Neural progenitor cell (in vitro differentiated cells): ENCODE measurements at regions not wholly inside any gene's neighbourhood (a gene's known extent, or its start where the extent isn't known, plus 50 kb on each side); places are given as distances from the start of the nearest gene placed in this dataset.
A peak's percentile ranks its signal among the peaks of the same experiment; 100 is the strongest.

ENCODE experiments used
- DNase-seq: peaks from one replicate; pipeline ENCODE4 v3.0.0-alpha.2; 2016; ENCODE audit warnings: low spot score
- H2AFZ ChIP-seq: fragments of 200-600 bp; sonication (generic); replicated peaks from 2 replicates; pipeline ENCODE4 v1.6.1; 2016; ENCODE audit warnings: antibody characterized with exemption
- H3F3A ChIP-seq: fragments of 200-600 bp; sonication (generic); 2 replicates; pipeline ENCODE4 v1.6.1; 2016; ENCODE audit warnings: antibody characterized with exemption, low read depth
- H3K27ac ChIP-seq: fragments of 200-600 bp; sonication (generic); 2 replicates; pipeline ENCODE4 v1.5.1; 2016; ENCODE audit warnings: mild to moderate bottlenecking
- H3K27me3 ChIP-seq: fragments of 200-600 bp; sonication (generic); 2 replicates; pipeline ENCODE4 v1.6.1; 2016; ENCODE audit warnings: mild to moderate bottlenecking, moderate library complexity
- H3K36me3 ChIP-seq: fragments of 200-600 bp; sonication (generic); 2 replicates; pipeline ENCODE4 v1.5.1; 2016
- H3K4me1 ChIP-seq: fragments of 200-600 bp; sonication (generic); 2 replicates; pipeline ENCODE4 v1.6.1; 2016; ENCODE audit warnings: mixed run types
- H3K4me2 ChIP-seq: fragments of 200-600 bp; sonication (generic); 2 replicates; pipeline ENCODE4 v1.6.1; 2016
- H3K4me3 ChIP-seq: fragments of 200-600 bp; sonication (generic); 2 replicates; pipeline ENCODE4 v1.5.1; 2016
- H3K79me2 ChIP-seq: fragments of 200-600 bp; sonication (generic); 2 replicates; pipeline ENCODE4 v1.6.1; 2016; ENCODE audit warnings: low read depth
- H3K9ac ChIP-seq: fragments of 200-600 bp; sonication (generic); 2 replicates; pipeline ENCODE4 v1.6.1; 2016
- H3K9me3 ChIP-seq: fragments of 200-600 bp; sonication (generic); 2 replicates; pipeline ENCODE4 v1.5.1; 2016; ENCODE audit warnings: low read depth
- H4K20me1 ChIP-seq: fragments of 200-600 bp; sonication (generic); 2 replicates; pipeline ENCODE4 v1.6.1; 2016; ENCODE audit warnings: low read depth
- H3K27ac Mint-ChIP-seq: 3 replicates; pipeline ENCODE4 v1.8.0; 2021; ENCODE audit warnings: mixed read lengths
- H3K27me3 Mint-ChIP-seq: 2 replicates; pipeline ENCODE4 v1.8.0; 2022; ENCODE audit warnings: low read depth, mild to moderate bottlenecking, inconsistent platforms, moderate library complexity, mixed read lengths; ENCODE audit not compliant: insufficient read depth
- H3K36me3 Mint-ChIP-seq: 3 replicates; pipeline ENCODE4 v1.8.0; 2021; ENCODE audit warnings: mixed read lengths
- H3K4me1 Mint-ChIP-seq: 3 replicates; pipeline ENCODE4 v1.8.0; 2021; ENCODE audit warnings: mixed read lengths
- H3K4me3 Mint-ChIP-seq: 3 replicates; pipeline ENCODE4 v1.8.0; 2021; ENCODE audit warnings: mild to moderate bottlenecking, moderate library complexity, mixed read lengths
- H3K9me3 Mint-ChIP-seq: 3 replicates; pipeline ENCODE4 v1.8.0; 2020; ENCODE audit warnings: mixed read lengths
- CTCF ChIP-seq: fragments of 200-600 bp; sonication (generic); IDR thresholded peaks from 2 replicates; pipeline ENCODE4 v1.5.1; 2017; ENCODE audit warnings: antibody characterized with exemption, mild to moderate bottlenecking
- EZH2 ChIP-seq: fragments of 200-600 bp; sonication (generic); IDR thresholded peaks from 2 replicates; pipeline ENCODE4 v1.6.1; 2017; ENCODE audit warnings: antibody characterized with exemption, mild to moderate bottlenecking, moderate library complexity
- EZH2phosphoT487 ChIP-seq: fragments of 200-600 bp; sonication (generic); IDR thresholded peaks from 2 replicates; pipeline ENCODE4 v1.6.1; 2017; ENCODE audit warnings: antibody characterized with exemption

GRCh38 chr10:114732931-114733330, 74.9 kb upstream of the ABLIM1 start:
- Histone ChIP-seq H3K9me3 (no peaks in the 10 kb centered on the region), H3K9ac (no peak overlapping the region), H3K36me3 (no peaks in the 10 kb centered on the region), H3F3A (no peaks in the 10 kb centered on the region), H3K27me3 (no peaks in the 10 kb centered on the region), H3K4me3 (no peak overlapping the region), H3K4me1 (no peaks in the 10 kb centered on the region), H3K4me2 (no peak overlapping the region), H2AFZ (no peak overlapping the region), H3K79me2 (no peaks in the 10 kb centered on the region), H4K20me1 (no peaks in the 10 kb centered on the region), H3K27ac (no peak overlapping the region)
- Mint-ChIP-seq H3K4me1 (peaks cover 2% of the 10 kb centered on the region), H3K9me3 (no peaks in the 10 kb centered on the region), H3K27ac (no peak overlapping the region), H3K36me3 (no peaks in the 10 kb centered on the region), H3K4me3 (no peak overlapping the region), H3K27me3 (peaks cover 2% of the 10 kb centered on the region)
- DNase-seq: no peak
- no peak for TF ChIP-seq EZH2phosphoT487
- no peak for TF ChIP-seq EZH2
- no peak for TF ChIP-seq CTCF

- Histone ChIP-seq H3K27ac (no peak overlapping the region), H2AFZ (no peak overlapping the region), H3K4me1 (no peaks in the 10 kb centered on the region), H3K79me2 (no peaks in the 10 kb centered on the region), H3K4me2 (no peak overlapping the region), H3K9me3 (no peaks in the 10 kb centered on the region), H3F3A (no peaks in the 10 kb centered on the region), H3K4me3 (no peak overlapping the region), H4K20me1 (no peaks in the 10 kb centered on the region), H3K36me3 (no peaks in the 10 kb centered on the region), H3K9ac (no peak overlapping the region), H3K27me3 (no peaks in the 10 kb centered on the region)
- Mint-ChIP-seq H3K27ac (no peak overlapping the region), H3K9me3 (no peaks in the 10 kb centered on the region), H3K36me3 (no peaks in the 10 kb centered on the region), H3K4me3 (no peak overlapping the region), H3K4me1 (peaks cover 2% of the 10 kb centered on the region), H3K27me3 (peaks cover 2% of the 10 kb centered on the region)
- DNase-seq: no peak
- TF ChIP-seq CTCF: no peak
- no peak for TF ChIP-seq EZH2phosphoT487
- TF ChIP-seq EZH2: no peak
Measured at GRCh38 chr10:114735946-114736345, 77.9 kb upstream of the ABLIM1 start.

GRCh38 chr10:114743521-114744231, 77.9 kb upstream of the FHIP2A start:
- Mint-ChIP-seq H3K27me3 (no peaks in the 10 kb centered on the region), H3K9me3 (no peaks in the 10 kb centered on the region), H3K4me3 (no peak overlapping the region), H3K4me1 (no peaks in the 10 kb centered on the region), H3K36me3 (no peaks in the 10 kb centered on the region), H3K27ac (no peak overlapping the region)
- Histone ChIP-seq H3K4me2 (no peak overlapping the region), H3K9ac (no peak overlapping the region), H3K4me1 (no peaks in the 10 kb centered on the region), H3K4me3 (no peak overlapping the region), H4K20me1 (no peaks in the 10 kb centered on the region), H3F3A (no peaks in the 10 kb centered on the region), H3K27me3 (no peaks in the 10 kb centered on the region), H2AFZ (peak overlapping the region; percentile 37), H3K36me3 (no peaks in the 10 kb centered on the region), H3K79me2 (no peaks in the 10 kb centered on the region), H3K9me3 (no peaks in the 10 kb centered on the region), H3K27ac (no peak overlapping the region)
- DNase-seq: no peak
- TF ChIP-seq EZH2phosphoT487: no peak
- TF ChIP-seq CTCF: no peak
- no peak for TF ChIP-seq EZH2
